HepG2 (cell line): ENCODE measurements at regions not wholly inside any gene's neighbourhood (a gene's known extent, or its start where the extent isn't known, plus 50 kb on each side); places are given as distances from the start of the nearest gene placed in this dataset.

Experiments
- ARID2 ChIP-seq: sonication (generic); formaldehyde crosslinking; IDR thresholded peaks from 2 replicates; pipeline ENCODE4 v1.8.1; 2022; ENCODE audit warnings: mild to moderate bottlenecking, missing genetic modification reagents, borderline replicate concordance
- MXI1 ChIP-seq: IDR thresholded peaks from 3 replicates; pipeline ENCODE4 v1.6.1; 2012; ENCODE audit warnings: low read depth, low read length, inconsistent platforms, borderline replicate concordance
- ZNF670 ChIP-seq: sonication (generic); formaldehyde crosslinking; IDR thresholded peaks from 2 replicates; pipeline ENCODE4 v1.8.0; 2022; ENCODE audit warnings: mild to moderate bottlenecking, missing genetic modification reagents, borderline replicate concordance
- TF ChIP-seq, protein P1 (sequence below): sonication (generic); formaldehyde crosslinking; IDR thresholded peaks from 2 replicates; pipeline ENCODE4 v1.4.0; 2020; ENCODE audit warnings: mild to moderate bottlenecking, missing genetic modification reagents
- TF ChIP-seq, protein P2 (sequence below): IDR thresholded peaks from 2 replicates; pipeline ENCODE4 v1.6.1; 2016; ENCODE audit warnings: low read depth, missing genetic modification reagents, missing compliant biosample characterization
- TF ChIP-seq, protein P3 (sequence below): IDR thresholded peaks from 2 replicates; pipeline ENCODE4 v1.6.1; 2016; ENCODE audit warnings: missing compliant biosample characterization, missing genetic modification reagents, borderline replicate concordance

DNA sequence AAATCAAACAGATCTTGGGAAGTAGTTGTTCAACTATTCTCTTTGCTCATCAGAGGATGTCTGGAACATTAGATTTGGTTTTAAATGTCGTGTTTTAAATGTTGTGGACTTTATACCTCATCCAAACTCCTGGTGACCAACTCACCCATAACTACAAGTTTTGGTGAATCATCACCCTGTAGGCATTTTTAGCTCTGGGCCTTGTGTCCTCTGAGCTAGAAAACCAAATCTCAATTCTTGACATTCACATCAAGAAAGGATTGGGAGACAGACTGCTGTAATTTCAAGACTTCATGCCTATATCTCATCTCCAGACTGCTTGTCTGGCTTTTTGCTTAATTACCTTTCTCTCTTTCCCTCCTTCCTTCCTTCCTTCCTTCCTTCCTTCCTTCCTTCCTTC, 228.5 kb upstream of the ROBO2 start (continued):
- TF ChIP-seq, protein P1, sequence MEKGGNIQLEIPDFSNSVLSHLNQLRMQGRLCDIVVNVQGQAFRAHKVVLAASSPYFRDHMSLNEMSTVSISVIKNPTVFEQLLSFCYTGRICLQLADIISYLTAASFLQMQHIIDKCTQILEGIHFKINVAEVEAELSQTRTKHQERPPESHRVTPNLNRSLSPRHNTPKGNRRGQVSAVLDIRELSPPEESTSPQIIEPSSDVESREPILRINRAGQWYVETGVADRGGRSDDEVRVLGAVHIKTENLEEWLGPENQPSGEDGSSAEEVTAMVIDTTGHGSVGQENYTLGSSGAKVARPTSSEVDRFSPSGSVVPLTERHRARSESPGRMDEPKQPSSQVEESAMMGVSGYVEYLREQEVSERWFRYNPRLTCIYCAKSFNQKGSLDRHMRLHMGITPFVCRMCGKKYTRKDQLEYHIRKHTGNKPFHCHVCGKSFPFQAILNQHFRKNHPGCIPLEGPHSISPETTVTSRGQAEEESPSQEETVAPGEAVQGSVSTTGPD (CRISPR knock-in tag) = no peak
- TF ChIP-seq, protein P2, sequence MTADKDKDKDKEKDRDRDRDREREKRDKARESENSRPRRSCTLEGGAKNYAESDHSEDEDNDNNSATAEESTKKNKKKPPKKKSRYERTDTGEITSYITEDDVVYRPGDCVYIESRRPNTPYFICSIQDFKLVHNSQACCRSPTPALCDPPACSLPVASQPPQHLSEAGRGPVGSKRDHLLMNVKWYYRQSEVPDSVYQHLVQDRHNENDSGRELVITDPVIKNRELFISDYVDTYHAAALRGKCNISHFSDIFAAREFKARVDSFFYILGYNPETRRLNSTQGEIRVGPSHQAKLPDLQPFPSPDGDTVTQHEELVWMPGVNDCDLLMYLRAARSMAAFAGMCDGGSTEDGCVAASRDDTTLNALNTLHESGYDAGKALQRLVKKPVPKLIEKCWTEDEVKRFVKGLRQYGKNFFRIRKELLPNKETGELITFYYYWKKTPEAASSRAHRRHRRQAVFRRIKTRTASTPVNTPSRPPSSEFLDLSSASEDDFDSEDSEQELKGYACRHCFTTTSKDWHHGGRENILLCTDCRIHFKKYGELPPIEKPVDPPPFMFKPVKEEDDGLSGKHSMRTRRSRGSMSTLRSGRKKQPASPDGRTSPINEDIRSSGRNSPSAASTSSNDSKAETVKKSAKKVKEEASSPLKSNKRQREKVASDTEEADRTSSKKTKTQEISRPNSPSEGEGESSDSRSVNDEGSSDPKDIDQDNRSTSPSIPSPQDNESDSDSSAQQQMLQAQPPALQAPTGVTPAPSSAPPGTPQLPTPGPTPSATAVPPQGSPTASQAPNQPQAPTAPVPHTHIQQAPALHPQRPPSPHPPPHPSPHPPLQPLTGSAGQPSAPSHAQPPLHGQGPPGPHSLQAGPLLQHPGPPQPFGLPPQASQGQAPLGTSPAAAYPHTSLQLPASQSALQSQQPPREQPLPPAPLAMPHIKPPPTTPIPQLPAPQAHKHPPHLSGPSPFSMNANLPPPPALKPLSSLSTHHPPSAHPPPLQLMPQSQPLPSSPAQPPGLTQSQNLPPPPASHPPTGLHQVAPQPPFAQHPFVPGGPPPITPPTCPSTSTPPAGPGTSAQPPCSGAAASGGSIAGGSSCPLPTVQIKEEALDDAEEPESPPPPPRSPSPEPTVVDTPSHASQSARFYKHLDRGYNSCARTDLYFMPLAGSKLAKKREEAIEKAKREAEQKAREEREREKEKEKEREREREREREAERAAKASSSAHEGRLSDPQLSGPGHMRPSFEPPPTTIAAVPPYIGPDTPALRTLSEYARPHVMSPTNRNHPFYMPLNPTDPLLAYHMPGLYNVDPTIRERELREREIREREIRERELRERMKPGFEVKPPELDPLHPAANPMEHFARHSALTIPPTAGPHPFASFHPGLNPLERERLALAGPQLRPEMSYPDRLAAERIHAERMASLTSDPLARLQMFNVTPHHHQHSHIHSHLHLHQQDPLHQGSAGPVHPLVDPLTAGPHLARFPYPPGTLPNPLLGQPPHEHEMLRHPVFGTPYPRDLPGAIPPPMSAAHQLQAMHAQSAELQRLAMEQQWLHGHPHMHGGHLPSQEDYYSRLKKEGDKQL (CRISPR knock-in tag) = no peak
- TF ChIP-seq ARID2 (CRISPR knock-in tag) = no peak
- TF ChIP-seq MXI1 = no peak
- TF ChIP-seq, protein P3, sequence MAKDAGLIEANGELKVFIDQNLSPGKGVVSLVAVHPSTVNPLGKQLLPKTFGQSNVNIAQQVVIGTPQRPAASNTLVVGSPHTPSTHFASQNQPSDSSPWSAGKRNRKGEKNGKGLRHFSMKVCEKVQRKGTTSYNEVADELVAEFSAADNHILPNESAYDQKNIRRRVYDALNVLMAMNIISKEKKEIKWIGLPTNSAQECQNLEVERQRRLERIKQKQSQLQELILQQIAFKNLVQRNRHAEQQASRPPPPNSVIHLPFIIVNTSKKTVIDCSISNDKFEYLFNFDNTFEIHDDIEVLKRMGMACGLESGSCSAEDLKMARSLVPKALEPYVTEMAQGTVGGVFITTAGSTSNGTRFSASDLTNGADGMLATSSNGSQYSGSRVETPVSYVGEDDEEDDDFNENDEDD = no peak
- no peak for TF ChIP-seq ZNF670 (CRISPR knock-in tag)
